Kidney (tissue), 13 donors: ENCODE measurements at regions not wholly inside any gene's neighbourhood (a gene's known extent, or its start where the extent isn't known, plus 50 kb on each side); places are given as distances from the start of the nearest gene placed in this dataset.

Experiments used
- DNase-seq, 5 donors: peaks; one replicate each; pipeline ENCODE4 v3.0.0-alpha.2; 2013 to 2020
- FAIRE-seq: peaks from 2 replicates; lab custom pipeline; 2012; peaks lifted over from hg19 to GRCh38; lab: Jason Lieb, UNC
- H3K27ac ChIP-seq, 2 donors: one replicate each; pipeline ENCODE4 v1.7.0; 2013; ENCODE audit warnings: low read depth in 2 of 2, low read length in 2 of 2, inconsistent platforms in 1 of 2
- H3K27me3 ChIP-seq: one replicate; pipeline ENCODE4 v1.7.1; 2013; ENCODE audit warnings: low read length, inconsistent platforms; ENCODE audit not compliant: control insufficient read depth, insufficient read depth
- H3K36me3 ChIP-seq, 3 donors: one replicate each; pipeline versions ENCODE4 v1.7.0 to v1.7.1; 2013; ENCODE audit warnings: low read length in 3 of 3, control low read depth in 1 of 3, inconsistent platforms in 1 of 3; ENCODE audit not compliant: insufficient read depth in 3 of 3, control insufficient read depth in 2 of 3
- H3K4me1 ChIP-seq, 3 donors: one replicate each; pipeline versions ENCODE4 v1.7.0 to v1.7.1; 2013; ENCODE audit warnings: low read length in 3 of 3, inconsistent platforms in 1 of 3, low read depth in 1 of 3; ENCODE audit not compliant: control insufficient read depth in 2 of 3, insufficient read depth in 2 of 3
- H3K4me3 ChIP-seq, 3 donors: one replicate each; pipeline versions ENCODE4 v1.7.0 to v1.8.1; 2013; ENCODE audit warnings: low read length in 3 of 3, control low read depth in 1 of 3, inconsistent platforms in 1 of 3
- H3K9ac ChIP-seq, 3 donors: one replicate each; pipeline versions ENCODE4 v1.7.0 to v1.7.1; 2013; ENCODE audit warnings: low read length in 3 of 3, control low read depth in 1 of 3, inconsistent platforms in 1 of 3
- H3K9me3 ChIP-seq, 3 donors: one replicate each; pipeline versions ENCODE4 v1.7.0 to v1.7.1; 2013; ENCODE audit warnings: low read length in 3 of 3, control low read depth in 1 of 3, inconsistent platforms in 1 of 3; ENCODE audit not compliant: control insufficient read depth in 2 of 3, insufficient read depth in 1 of 3
- CTCF ChIP-seq: IDR thresholded peaks from 3 replicates; pipeline ENCODE4 v1.5.1; 2012; ENCODE audit warnings: mild to moderate bottlenecking, moderate library complexity, borderline replicate concordance; ENCODE audit not compliant: insufficient read depth; ENCODE audit errors: extremely low read depth
- intact Hi-C: fragments of 100-400 bp; cut with DNase I; formaldehyde crosslinking; loops from one replicate; pipeline ENCODE4 v1.11.1; 2022
- donor health status: control.
- donor health status: control.
- donor health status: control.
- donor health status: control.
- donor health status: control.
- donor health status: DM: yes; HTN: yes; CAD: no.
- donor health status: Normal renal cell carcinoma (clear cell type).

- H3K27ac ChIP-seq, result no peak overlapping the region
- TF ChIP-seq CTCF, result no peak
- H3K4me3 ChIP-seq, result no peak overlapping the region
- H3K4me1 ChIP-seq, result no peaks in the 10 kb centered on the region
- H3K27me3 ChIP-seq, result no peaks in the 10 kb centered on the region
- no peak overlapping the region for H3K9ac ChIP-seq
- H3K9me3 ChIP-seq, result no peaks in the 10 kb centered on the region
- FAIRE-seq (no peak), DNase-seq (no peak)
- intact Hi-C loops, result no loop called here
- no peaks in the 10 kb centered on the region for H3K36me3 ChIP-seq
These were observed 473.7 kb upstream of the KLF4 start for GRCh38 chr9:107963246-107963645.

DNA sequence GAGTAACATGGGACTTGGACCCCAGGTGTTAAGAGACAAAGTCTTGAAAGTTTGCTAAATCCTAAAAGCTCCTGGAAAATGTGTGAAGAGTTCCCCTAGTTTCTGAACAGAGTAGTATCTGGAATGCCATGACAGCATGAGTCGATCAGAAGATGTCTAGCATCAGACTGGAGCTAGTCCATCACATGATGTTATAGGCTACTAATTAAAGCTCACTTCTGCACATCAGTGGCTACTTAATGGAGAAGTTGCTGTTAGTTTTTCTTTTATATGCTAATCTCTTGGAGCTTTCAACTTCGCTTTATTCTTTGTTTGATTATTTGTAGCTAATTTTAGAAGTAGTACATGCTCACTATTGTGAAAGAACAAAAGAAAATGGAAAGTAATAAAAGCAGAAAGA, 471.3 kb upstream of the KLF4 start:
- intact Hi-C loops, result no loop called here
- H3K27me3 ChIP-seq, result no peaks in the 10 kb centered on the region
- no peak for FAIRE-seq

DNA sequence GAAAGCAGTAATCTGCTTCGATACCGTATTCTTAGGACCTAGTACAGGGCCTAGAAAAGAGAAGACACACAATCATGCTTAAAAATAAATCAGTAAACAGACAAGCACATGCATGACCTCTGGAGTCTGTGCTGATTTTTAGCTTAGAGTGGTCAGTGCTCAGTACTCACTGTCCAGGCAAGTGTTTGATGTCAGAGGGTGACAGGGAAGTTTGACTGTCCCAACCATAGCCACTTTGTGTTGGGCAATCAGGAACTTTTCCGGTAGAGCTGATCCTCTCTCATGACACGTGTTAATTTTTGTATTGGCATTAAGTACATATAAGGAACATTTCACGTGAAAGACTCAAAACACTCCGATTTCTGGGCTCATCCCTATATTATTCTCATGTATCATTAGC, 464.7 kb upstream of the KLF4 start:
- H3K4me1 ChIP-seq, result no peaks in the 10 kb centered on the region
- no peaks in the 10 kb centered on the region for H3K36me3 ChIP-seq
- no peak for TF ChIP-seq CTCF
- no peak overlapping the region for H3K9ac ChIP-seq
- DNase-seq, result no peak
- no peak for FAIRE-seq
- no peak overlapping the region for H3K4me3 ChIP-seq
- intact Hi-C loops, result no loop called here
- no peaks in the 10 kb centered on the region for H3K27me3 ChIP-seq
- no peak overlapping the region for H3K27ac ChIP-seq
- H3K9me3 ChIP-seq, result no peaks in the 10 kb centered on the region

More for the DNA sequence above, 471.3 kb upstream of the KLF4 start:
- Histone ChIP-seq H3K4me1 (no peaks in the 10 kb centered on the region), H3K36me3 (no peaks in the 10 kb centered on the region), H3K9me3 (no peaks in the 10 kb centered on the region), H3K9ac (no peak overlapping the region), H3K27ac (no peak overlapping the region), H3K4me3 (no peak overlapping the region)
- no peak for DNase-seq
- TF ChIP-seq CTCF, result no peak

GRCh38 chr9:107953556-107954125, 464.1 kb upstream of the KLF4 start:
- FAIRE-seq (no peak), DNase-seq (no peak)
- TF ChIP-seq CTCF, result no peak
- no peaks in the 10 kb centered on the region for H3K9me3 ChIP-seq
- no peaks in the 10 kb centered on the region for H3K27me3 ChIP-seq
- no peaks in the 10 kb centered on the region for H3K4me1 ChIP-seq
- H3K36me3 ChIP-seq, result no peaks in the 10 kb centered on the region
- intact Hi-C loops, result no loop called here
- no peak overlapping the region for H3K9ac ChIP-seq
- no peak overlapping the region for H3K27ac ChIP-seq
- H3K4me3 ChIP-seq, result no peak overlapping the region
